ENCODE measurements at regions not wholly inside any gene's neighbourhood (a gene's known extent, or its start where the extent isn't known, plus 50 kb on each side); places are given as distances from the start of the nearest gene placed in this dataset.

- Mint-ChIP-seq H3K9me3 (no peaks in the 10 kb centered on the region), H3K27me3 (peaks cover 7% of the 10 kb centered on the region), H3K36me3 (no peaks in the 10 kb centered on the region), H3K27ac (no peak overlapping the region), H3K4me1 (no peaks in the 10 kb centered on the region), H3K4me3 (no peak overlapping the region)
- no peak for DNase-seq
Observed at GRCh38 chr4:23269566-23269965, 576.8 kb downstream of the GBA3 start.

- no peak overlapping the region for H3K4me3 Mint-ChIP-seq
- H3K27me3 Mint-ChIP-seq, result peaks cover 7% of the 10 kb centered on the region
Observed at GRCh38 chr4:23268072-23268771, 575.5 kb downstream of the GBA3 start.

DNA sequence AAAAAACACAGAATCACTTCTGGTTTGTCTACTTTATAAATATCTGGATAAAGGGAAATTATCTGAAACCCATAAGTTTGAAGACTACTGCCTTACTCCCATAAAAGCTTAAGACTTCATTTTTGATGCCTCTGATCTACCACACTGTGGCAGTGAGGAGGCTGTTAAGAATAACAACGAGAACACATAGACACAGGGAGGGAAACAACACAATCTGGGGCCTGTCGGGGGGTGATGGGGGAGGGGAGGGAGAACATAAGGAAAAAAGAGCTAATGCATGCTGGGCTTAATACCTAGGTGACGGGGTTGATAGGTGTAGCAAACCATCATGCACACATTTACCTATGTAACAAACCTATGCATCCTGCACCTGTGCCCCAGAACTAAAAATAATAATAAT, 573.7 kb downstream of the GBA3 start:
- Mint-ChIP-seq H3K4me3 (no peak overlapping the region), H3K27me3 (peaks cover 7% of the 10 kb centered on the region), H3K27ac (no peak overlapping the region), H3K36me3 (no peaks in the 10 kb centered on the region), H3K4me1 (no peaks in the 10 kb centered on the region), H3K9me3 (no peaks in the 10 kb centered on the region)
- DNase-seq, result no peak

More at GRCh38 chr4:23268072-23268771, 575.5 kb downstream of the GBA3 start:
- H3K36me3 Mint-ChIP-seq, result no peaks in the 10 kb centered on the region
- no peaks in the 10 kb centered on the region for H3K4me1 Mint-ChIP-seq
- no peak for DNase-seq
- no peaks in the 10 kb centered on the region for H3K9me3 Mint-ChIP-seq
- no peak overlapping the region for H3K27ac Mint-ChIP-seq

DNA sequence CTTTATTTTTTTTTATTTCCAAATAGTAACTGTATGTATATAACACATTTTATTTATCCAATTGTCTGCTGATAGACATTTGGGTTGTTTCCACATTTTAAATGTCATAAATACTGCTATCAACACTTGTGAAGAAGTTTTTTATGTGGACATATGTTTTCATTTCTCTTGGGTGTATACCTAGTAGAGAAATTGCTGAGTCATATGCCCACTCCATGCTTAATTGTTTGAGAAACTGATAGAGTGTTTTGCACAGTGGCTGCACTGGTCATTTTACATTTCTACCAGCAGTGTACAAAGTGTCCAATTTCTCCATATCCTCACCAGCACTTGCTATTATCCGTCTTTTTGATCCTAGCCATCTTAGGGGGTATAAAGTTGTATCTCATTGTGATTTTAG, 567.8 kb downstream of the GBA3 start:
- Mint-ChIP-seq H3K36me3 (no peaks in the 10 kb centered on the region), H3K27ac (no peak overlapping the region), H3K9me3 (no peaks in the 10 kb centered on the region), H3K4me3 (no peak overlapping the region), H3K27me3 (no peaks in the 10 kb centered on the region), H3K4me1 (no peaks in the 10 kb centered on the region)
- no peak for DNase-seq

DNA sequence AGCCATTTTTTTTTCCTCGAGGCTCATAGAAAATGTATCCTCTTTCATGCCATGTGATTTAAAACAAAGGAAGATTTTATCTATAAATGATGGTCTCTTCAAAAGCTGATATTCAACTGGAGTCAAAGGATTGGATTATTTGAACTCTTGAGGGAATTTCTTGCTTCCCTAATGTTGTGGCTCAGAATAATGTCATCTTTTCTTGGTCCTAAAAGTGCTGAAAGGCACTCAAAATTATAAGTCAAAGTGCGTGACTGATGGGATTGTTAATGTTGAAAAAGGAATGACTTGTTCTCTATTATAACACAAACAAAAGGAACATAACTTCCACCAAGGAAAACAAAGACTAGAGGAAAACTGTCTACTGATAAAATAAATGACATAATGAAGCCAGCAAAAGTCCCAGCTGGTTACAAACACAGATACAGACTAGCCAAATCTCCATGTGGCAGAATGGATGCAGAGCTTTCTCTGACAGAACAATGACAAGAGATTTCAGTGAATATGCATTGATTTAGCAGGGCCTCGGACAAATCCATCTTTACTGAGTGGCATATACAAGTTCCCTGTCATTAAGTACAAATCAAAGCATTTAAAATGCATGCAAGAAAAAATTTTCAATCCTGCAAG, 552.6 kb downstream of the GBA3 start:
- Mint-ChIP-seq H3K36me3 (no peaks in the 10 kb centered on the region), H3K27ac (no peak overlapping the region), H3K4me3 (no peak overlapping the region), H3K4me1 (no peaks in the 10 kb centered on the region), H3K9me3 (no peaks in the 10 kb centered on the region), H3K27me3 (peaks cover 3% of the 10 kb centered on the region)
- DNase-seq, result no peak

DNA sequence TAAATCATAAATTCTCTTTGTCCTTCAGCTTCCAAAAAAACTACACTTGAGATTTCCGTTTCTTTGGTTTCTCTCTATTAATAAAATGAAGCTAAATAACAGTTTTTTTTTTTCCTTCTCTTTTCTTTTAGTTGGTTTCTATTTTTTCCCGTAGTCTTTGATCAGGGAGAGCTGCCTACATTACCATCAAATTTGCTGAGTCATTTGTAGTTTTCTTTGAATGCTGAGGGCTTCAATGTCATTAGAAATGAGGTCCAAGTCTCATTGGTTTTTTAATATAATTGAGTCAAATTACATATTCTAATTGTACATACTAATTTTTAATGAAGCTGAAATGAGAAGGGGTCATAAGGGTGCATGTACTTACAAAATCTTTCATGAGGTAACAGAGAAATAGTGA, 550.2 kb downstream of the GBA3 start:
- H3K9me3 Mint-ChIP-seq, result no peaks in the 10 kb centered on the region
- peaks cover 3% of the 10 kb centered on the region for H3K27me3 Mint-ChIP-seq
- H3K27ac Mint-ChIP-seq, result no peak overlapping the region
- DNase-seq, result no peak
- H3K36me3 Mint-ChIP-seq, result no peaks in the 10 kb centered on the region
- no peaks in the 10 kb centered on the region for H3K4me1 Mint-ChIP-seq
- no peak overlapping the region for H3K4me3 Mint-ChIP-seq

DNA sequence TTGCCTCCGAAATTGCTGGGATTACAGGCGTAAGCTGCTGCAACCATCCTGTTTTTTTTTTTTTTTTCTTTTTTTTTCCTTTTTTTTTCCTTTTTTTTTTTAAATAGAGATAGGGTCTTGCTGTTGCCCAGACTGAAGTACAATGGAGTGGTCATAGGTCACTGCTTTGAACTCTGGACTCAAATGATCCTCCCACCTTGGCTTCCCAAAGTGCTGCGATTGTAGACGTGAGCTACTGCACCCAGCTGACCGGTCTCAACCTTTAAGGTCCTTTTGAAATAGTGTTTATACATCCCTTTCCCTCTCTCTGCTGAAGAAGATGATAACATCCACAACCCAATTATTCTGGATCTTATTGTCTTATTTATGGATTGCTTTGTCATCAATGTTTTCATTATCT, 548.7 kb downstream of the GBA3 start:
- Mint-ChIP-seq H3K36me3 (no peaks in the 10 kb centered on the region), H3K27ac (no peak overlapping the region), H3K27me3 (peaks cover 3% of the 10 kb centered on the region), H3K9me3 (no peaks in the 10 kb centered on the region), H3K4me1 (no peaks in the 10 kb centered on the region), H3K4me3 (no peak overlapping the region)
- no peak for DNase-seq

GRCh38 chr4:23238848-23239247, 546.1 kb downstream of the GBA3 start:
- H3K4me1 Mint-ChIP-seq, result no peaks in the 10 kb centered on the region
- H3K36me3 Mint-ChIP-seq, result no peaks in the 10 kb centered on the region
- peaks cover 3% of the 10 kb centered on the region for H3K27me3 Mint-ChIP-seq
- no peak overlapping the region for H3K27ac Mint-ChIP-seq
- no peak overlapping the region for H3K4me3 Mint-ChIP-seq
- H3K9me3 Mint-ChIP-seq, result no peaks in the 10 kb centered on the region
- no peak for DNase-seq

GRCh38 chr4:23237771-23238170, 545.0 kb downstream of the GBA3 start:
- Mint-ChIP-seq H3K27me3 (peaks cover 3% of the 10 kb centered on the region), H3K27ac (no peak overlapping the region), H3K4me1 (no peaks in the 10 kb centered on the region), H3K36me3 (no peaks in the 10 kb centered on the region), H3K9me3 (no peaks in the 10 kb centered on the region), H3K4me3 (no peak overlapping the region)
- no peak for DNase-seq

GRCh38 chr4:23235628-23236390, 543.1 kb downstream of the GBA3 start:
- H3K27me3 Mint-ChIP-seq, result no peaks in the 10 kb centered on the region
- no peak overlapping the region for H3K27ac Mint-ChIP-seq
- no peaks in the 10 kb centered on the region for H3K4me1 Mint-ChIP-seq
- H3K9me3 Mint-ChIP-seq, result no peaks in the 10 kb centered on the region
- no peak for DNase-seq
- no peak overlapping the region for H3K4me3 Mint-ChIP-seq
- H3K36me3 Mint-ChIP-seq, result no peaks in the 10 kb centered on the region

DNA sequence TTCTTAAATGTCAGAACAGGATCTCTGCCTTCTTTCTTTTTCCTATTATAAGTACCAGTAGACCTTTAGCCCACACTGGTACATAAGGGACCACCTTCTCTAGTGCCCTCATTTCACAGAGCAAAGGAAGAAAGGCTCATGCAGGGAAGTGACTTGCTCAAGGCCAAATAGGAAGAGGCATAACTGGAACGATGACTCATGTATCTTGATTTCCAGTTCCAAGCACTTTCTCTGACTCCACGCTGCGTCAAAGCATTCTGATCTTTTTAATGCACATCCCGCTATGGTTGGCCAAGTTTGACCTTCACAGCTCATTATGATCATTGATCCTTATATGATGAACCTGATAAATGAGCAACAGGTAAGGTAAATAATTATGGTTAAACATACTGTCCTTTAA, 542.0 kb downstream of the GBA3 start:
- Mint-ChIP-seq H3K4me1 (no peaks in the 10 kb centered on the region), H3K4me3 (no peak overlapping the region), H3K27ac (no peak overlapping the region), H3K9me3 (no peaks in the 10 kb centered on the region), H3K36me3 (no peaks in the 10 kb centered on the region), H3K27me3 (no peaks in the 10 kb centered on the region)
- no peak for DNase-seq

- Mint-ChIP-seq H3K27ac (no peak overlapping the region), H3K27me3 (no peaks in the 10 kb centered on the region)
- no peak for DNase-seq
Observed at GRCh38 chr4:23234018-23234417, 541.3 kb downstream of the GBA3 start.

DNA sequence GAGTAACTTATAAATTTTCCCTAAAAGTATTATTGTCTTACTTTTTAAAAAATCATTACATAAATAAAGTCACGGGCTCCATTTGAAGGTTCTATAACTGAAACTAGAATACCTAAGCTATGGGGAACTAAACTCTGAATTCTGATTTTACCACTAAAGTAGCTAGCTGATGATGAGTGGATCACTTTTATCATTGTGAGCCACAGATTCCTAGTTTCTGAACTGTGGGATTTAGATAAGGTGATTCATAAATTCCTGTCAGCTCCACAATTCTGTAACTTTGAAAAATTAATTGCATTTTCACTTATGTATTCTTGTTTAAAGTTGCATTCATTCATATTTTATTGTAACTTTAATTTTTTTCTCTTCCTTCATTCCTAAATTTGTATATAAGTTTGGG, 540.9 kb downstream of the GBA3 start:
- no peaks in the 10 kb centered on the region for H3K27me3 Mint-ChIP-seq
- H3K36me3 Mint-ChIP-seq, result no peaks in the 10 kb centered on the region
- no peaks in the 10 kb centered on the region for H3K4me1 Mint-ChIP-seq
- H3K4me3 Mint-ChIP-seq, result no peak overlapping the region
- no peaks in the 10 kb centered on the region for H3K9me3 Mint-ChIP-seq
- DNase-seq, result no peak
- H3K27ac Mint-ChIP-seq, result no peak overlapping the region

More at GRCh38 chr4:23234018-23234417, 541.3 kb downstream of the GBA3 start:
- Mint-ChIP-seq H3K9me3 (no peaks in the 10 kb centered on the region), H3K36me3 (no peaks in the 10 kb centered on the region), H3K4me1 (no peaks in the 10 kb centered on the region), H3K4me3 (no peak overlapping the region)

DNA sequence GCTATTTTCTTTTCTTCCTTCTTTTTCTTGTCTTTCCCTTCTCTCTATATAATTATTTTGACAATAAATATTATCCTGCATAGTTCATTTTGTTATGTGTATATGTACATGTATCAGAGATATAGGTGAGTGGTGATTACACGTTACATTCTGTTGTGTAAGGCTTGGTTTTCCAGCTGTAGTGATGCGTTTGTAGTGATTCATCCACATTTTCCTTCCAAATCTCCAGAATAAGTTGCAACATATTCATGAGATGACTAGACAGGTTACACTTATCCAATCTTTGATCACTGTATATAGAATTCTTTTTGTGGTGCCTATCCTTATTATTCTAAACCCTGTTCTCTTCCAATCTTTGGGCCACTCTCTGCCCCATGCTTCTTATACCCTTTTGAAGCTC, 540.2 kb downstream of the GBA3 start:
- no peaks in the 10 kb centered on the region for H3K4me1 Mint-ChIP-seq
- no peaks in the 10 kb centered on the region for H3K9me3 Mint-ChIP-seq
- H3K27me3 Mint-ChIP-seq, result no peaks in the 10 kb centered on the region
- no peak for DNase-seq
- no peaks in the 10 kb centered on the region for H3K36me3 Mint-ChIP-seq
- no peak overlapping the region for H3K4me3 Mint-ChIP-seq
- H3K27ac Mint-ChIP-seq, result no peak overlapping the region

DNA sequence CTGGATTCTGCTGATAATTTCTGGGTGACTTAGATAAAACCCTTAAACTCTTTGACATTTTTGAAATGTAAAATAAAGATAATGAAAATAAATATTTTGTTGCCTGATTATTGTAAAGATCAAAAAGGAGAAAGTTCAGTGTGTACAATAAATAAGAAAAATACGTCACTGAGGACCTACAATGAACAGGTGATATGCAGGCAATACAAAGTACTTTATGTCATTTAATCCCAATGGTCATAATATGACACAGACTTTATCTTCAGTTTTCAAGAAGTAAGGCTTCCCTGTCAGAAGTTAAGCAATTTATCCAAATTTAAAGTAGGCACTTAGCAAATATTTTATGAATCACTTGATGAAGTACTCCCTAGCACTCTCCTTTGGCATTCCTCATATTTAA, 532.8 kb downstream of the GBA3 start:
- Mint-ChIP-seq H3K27ac (no peak overlapping the region), H3K27me3 (no peaks in the 10 kb centered on the region), H3K9me3 (peaks cover 6% of the 10 kb centered on the region), H3K36me3 (no peaks in the 10 kb centered on the region), H3K4me1 (no peaks in the 10 kb centered on the region), H3K4me3 (no peak overlapping the region)
- DNase-seq, result no peak
